GM10248 (cell line): ENCODE measurements at regions not wholly inside any gene's neighbourhood (a gene's known extent, or its start where the extent isn't known, plus 50 kb on each side); places are given as distances from the start of the nearest gene placed in this dataset.

Experiments used
- CTCF ChIA-PET: fragments of 300-600 bp; sonication (Branson Sonifier 250); formaldehyde crosslinking; extraction: SDS; loops from one replicate; lab custom pipeline; 2021; ENCODE audit warnings: antibody characterized with exemption; lab: Yijun Ruan, JAX
- POLR2A ChIA-PET: fragments of 350-650 bp; sonication (Branson Sonifier 250); formaldehyde crosslinking; extraction: SDS; loops from one replicate; lab custom pipeline; 2020; ENCODE audit warnings: antibody characterized with exemption; lab: Yijun Ruan, JAX
- DNase-seq: peaks from one replicate; pipeline ENCODE4 v3.0.0; 2012; ENCODE audit errors: extremely low spot score
- CTCF ChIP-seq: IDR thresholded peaks from 2 replicates; pipeline ENCODE4 v1.5.1; 2012; ENCODE audit warnings: mild to moderate bottlenecking, low read depth; ENCODE audit errors: extremely low read depth, missing control alignments, control extremely low read depth

DNA sequence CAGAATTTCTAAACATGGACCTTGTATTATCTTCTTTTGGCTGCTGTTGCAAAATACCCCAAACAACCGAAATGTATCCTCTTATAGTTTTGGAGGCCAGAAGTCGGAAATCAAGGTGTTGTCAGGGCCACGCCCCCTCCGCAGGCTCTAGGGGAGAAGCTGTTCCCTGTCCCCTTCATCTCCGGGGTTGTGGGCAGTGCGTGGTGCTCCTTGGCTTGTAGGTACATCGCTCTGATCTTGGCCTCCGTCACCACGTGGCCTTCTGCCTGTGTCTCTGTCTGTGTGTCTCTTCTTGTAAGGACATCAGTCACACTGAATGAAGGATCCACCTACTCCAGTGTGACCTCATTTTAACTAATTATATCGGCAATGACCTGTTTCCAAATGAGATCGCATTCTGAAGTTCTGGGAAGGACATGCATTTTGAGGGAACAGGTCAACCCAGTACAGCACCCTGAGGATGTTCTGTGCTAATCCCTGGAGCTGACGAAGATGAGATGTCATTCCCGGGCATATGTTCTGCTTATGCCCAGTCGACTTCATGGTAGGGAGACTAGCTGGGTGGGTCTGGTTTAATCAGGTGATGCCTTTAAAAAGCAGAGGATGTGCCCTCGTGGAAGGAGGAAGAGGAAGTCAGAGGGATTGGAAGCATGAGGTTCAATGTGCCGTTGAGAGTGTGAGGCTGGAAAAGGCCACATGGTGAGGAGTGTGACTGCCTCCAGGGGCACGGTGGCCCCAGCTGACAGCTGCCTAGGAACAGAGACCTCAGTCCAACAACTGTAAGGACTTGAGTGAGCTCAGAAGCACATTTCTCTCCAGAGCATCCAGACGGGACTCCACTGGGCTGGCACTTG lies 531.1 kb downstream of the TBC1D22A start:
- DNase-seq, result no peak
- ChIA-PET CTCF (no interaction called here), POLR2A (no interaction called here)

GRCh38 chr22:47292546-47293320 lies 530.3 kb downstream of the TBC1D22A start:
- no peak for DNase-seq
- CTCF ChIA-PET, result no interaction called here
- no peak for TF ChIP-seq CTCF
- POLR2A ChIA-PET, result no interaction called here

More for the DNA sequence above, 531.1 kb downstream of the TBC1D22A start:
- TF ChIP-seq CTCF, result no peak

DNA sequence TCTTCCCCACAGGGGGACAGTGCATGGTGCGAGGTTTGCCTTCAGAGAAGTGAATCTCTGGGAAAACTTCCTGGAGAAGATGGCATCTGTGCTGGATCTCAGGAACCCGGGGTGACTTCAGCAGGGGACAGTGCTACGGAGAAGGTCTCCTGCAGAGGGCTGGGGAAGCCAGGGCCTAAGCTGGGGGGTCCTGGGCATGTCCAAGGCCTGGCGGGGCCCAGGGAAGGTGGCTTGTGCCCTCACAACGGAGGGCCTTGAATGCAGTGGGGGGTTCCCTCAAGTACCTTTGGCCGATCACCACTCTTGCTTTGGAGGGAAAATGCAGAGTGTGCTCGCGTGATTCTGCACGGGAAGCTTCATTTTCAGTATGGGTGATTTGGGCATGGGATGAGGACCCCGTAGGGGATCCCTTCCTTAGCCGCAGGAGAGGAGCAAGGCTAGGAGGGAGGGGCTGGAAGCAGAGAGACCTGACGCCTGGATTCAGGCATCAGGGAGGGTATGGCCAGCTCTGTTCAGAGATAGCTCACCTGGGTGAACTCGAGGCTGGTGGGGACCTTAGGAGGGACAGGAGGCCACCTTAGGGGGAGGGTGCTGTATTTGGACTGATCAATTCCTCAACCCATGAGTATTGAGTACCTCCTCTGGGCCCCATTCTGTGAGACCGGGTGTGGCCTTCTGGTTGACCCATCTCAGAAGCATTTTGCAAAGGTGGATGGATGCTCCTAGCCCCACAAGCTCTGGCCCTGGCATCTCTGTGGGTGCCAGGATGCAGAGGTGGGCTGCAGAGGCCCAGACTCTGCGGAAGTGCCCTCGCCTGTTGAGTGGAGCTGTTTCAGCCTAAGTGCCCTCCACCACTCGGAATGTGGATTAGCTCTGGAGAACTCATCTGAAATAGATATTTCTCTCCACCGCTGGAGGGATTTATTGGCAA lies 529.4 kb downstream of the TBC1D22A start:
- ChIA-PET CTCF (no interaction called here), POLR2A (no interaction called here)
- DNase-seq, result no peak
- no peak for TF ChIP-seq CTCF

GRCh38 chr22:47290706-47291430 lies 528.4 kb downstream of the TBC1D22A start:
- no peak for DNase-seq
- POLR2A ChIA-PET, result no interaction called here
- no peak for TF ChIP-seq CTCF
- CTCF ChIA-PET, result no interaction called here

- POLR2A ChIA-PET, result no interaction called here
Observed at GRCh38 chr22:47289336-47289985, 527.0 kb downstream of the TBC1D22A start.

More at GRCh38 chr22:47289336-47289985, 527.0 kb downstream of the TBC1D22A start:
- CTCF ChIA-PET, result no interaction called here
- TF ChIP-seq CTCF, result no peak
- DNase-seq, result no peak
